PC-9 (cell line): ENCODE measurements at regions not wholly inside any gene's neighbourhood (a gene's known extent, or its start where the extent isn't known, plus 50 kb on each side); places are given as distances from the start of the nearest gene placed in this dataset.
"Not testable (repeated sequence)": the region's sequence is repeated elsewhere in the genome, so short reads cannot be mapped to it uniquely, and the experiment has no call there.

Experiments
- BruUV-seq: library from RNA; stranded (reverse); fragments of 400-500 nt; replicated peaks from 2 replicates; lab custom pipeline; 2021; lab: Mats Ljungman, UMichigan
- CTCF ChIA-PET: fragments of 300-600 bp; sonication (Branson Sonifier 250); formaldehyde crosslinking; loops from one replicate; lab custom pipeline; 2022; ENCODE audit warnings: antibody characterized with exemption; lab: Charles Lee
- POLR2A ChIA-PET: fragments of 300-600 bp; sonication (Branson Sonifier 250); formaldehyde crosslinking; loops from one replicate; lab custom pipeline; 2022; ENCODE audit warnings: antibody characterized with exemption; ENCODE audit not compliant: unreplicated experiment; lab: Charles Lee
- DNase-seq, 2 experiments: peaks; one replicate each; pipeline versions ENCODE4 v3.0.0 to v3.0.0-alpha.2; 2015 to 2022; ENCODE audit warnings: mixed read lengths in 1 of 2
- H2AFZ ChIP-seq: fragments of 200-600 bp; sonication (generic); 2 replicates; pipeline ENCODE4 v1.8.1; 2017; ENCODE audit warnings: antibody characterized with exemption
- H3F3A ChIP-seq: fragments of 200-600 bp; sonication (generic); 2 replicates; pipeline ENCODE4 v1.8.1; 2017; ENCODE audit warnings: antibody characterized with exemption, mild to moderate bottlenecking, low read depth; ENCODE audit not compliant: insufficient read depth
- H3K27ac ChIP-seq: fragments of 200-600 bp; sonication (generic); 2 replicates; pipeline ENCODE4 v1.6.1; 2016; ENCODE audit warnings: mixed run types
- H3K27me3 ChIP-seq: fragments of 200-600 bp; sonication (generic); 2 replicates; pipeline ENCODE4 v1.6.1; 2016; ENCODE audit warnings: low read depth, mixed run types; ENCODE audit not compliant: insufficient read depth
- H3K36me3 ChIP-seq: fragments of 200-600 bp; sonication (generic); 2 replicates; pipeline ENCODE4 v1.6.1; 2016; ENCODE audit warnings: low read depth, mixed run types
- H3K4me1 ChIP-seq: fragments of 200-600 bp; sonication (generic); replicated peaks from 2 replicates; pipeline ENCODE4 v1.6.1; 2016; ENCODE audit warnings: mixed run types; ENCODE audit not compliant: insufficient read depth
- H3K4me2 ChIP-seq: fragments of 200-600 bp; sonication (generic); 2 replicates; pipeline ENCODE4 v1.6.1; 2017; ENCODE audit warnings: mixed run types
- H3K4me3 ChIP-seq: fragments of 200-600 bp; sonication (generic); 2 replicates; pipeline ENCODE4 v1.6.1; 2016; ENCODE audit warnings: mixed run types
- H3K79me2 ChIP-seq: fragments of 200-600 bp; sonication (generic); 2 replicates; pipeline ENCODE4 v1.6.1; 2017; ENCODE audit warnings: low read depth, mixed run types
- H3K9me2 ChIP-seq: fragments of 200-600 bp; sonication (generic); 2 replicates; pipeline ENCODE4 v1.8.1; 2017; ENCODE audit warnings: mild to moderate bottlenecking; ENCODE audit not compliant: insufficient read depth
- H3K9me3 ChIP-seq: fragments of 200-600 bp; sonication (generic); 2 replicates; pipeline ENCODE4 v1.8.1; 2016; ENCODE audit warnings: low read depth; ENCODE audit not compliant: insufficient read depth
- H4K20me1 ChIP-seq: fragments of 200-600 bp; sonication (generic); 2 replicates; pipeline ENCODE4 v1.8.1; 2017; ENCODE audit not compliant: insufficient read depth
- EZH2 ChIP-seq: fragments of 200-600 bp; sonication (generic); IDR thresholded peaks from 2 replicates; pipeline ENCODE4 v1.8.0; 2017; ENCODE audit warnings: antibody characterized with exemption, low read depth
- intact Hi-C: fragments of 100-400 bp; cut with micrococcal nuclease; formaldehyde crosslinking; loops from one replicate; pipeline ENCODE4 v1.10.0; 2022; ENCODE audit not compliant: unreplicated experiment
- TF ChIP-seq, protein P1 (sequence below): fragments of 200-600 bp; sonication (generic); conservative IDR thresholded peaks from 2 replicates; pipeline ENCODE4 v1.6.1; 2017; ENCODE audit warnings: mixed run types, antibody characterized with exemption, mild to moderate bottlenecking, moderate library complexity

DNA sequence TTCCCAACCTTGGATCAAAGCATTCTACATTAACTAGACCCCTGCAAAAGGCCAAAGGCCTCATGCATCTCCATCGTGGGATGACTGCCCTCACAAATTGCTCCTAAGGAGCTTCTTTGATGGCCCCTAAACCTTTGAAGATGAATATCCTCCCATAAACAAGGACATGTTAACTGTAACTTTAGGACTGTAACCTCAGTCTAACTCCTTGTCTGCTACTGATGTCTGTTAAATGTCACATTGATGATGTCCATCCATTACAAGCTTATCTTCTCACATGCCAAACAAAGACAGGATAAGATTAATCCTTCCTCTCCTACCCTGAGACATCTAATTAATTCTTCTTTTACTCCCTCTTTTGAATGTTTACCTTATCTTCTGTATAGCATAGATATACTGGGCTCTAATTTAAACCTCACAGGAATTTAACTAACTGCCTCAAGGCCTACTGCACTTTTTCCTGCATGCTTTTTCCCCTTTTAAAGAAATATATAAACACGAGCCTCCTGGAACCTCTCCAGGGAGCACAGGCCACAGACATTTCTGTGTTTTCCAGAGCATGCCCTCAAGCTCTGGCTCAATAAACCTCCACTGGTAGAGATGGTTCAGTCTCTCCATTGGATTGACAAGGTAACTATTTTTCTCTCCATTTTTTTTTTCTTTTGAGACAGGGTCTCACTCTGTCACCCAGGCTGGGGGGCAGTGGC, 90.6 kb upstream of the SLC25A48 start:
- peaks cover 46% of the 10 kb centered on the region for H3K27me3 ChIP-seq
- POLR2A ChIA-PET: no interaction called here
- no peaks in the 10 kb centered on the region; the same call in 1 of the 2 replicates for H3K9me3 ChIP-seq
- no peak overlapping the region for H3K4me2 ChIP-seq
- no peaks in the 10 kb centered on the region for H3K4me1 ChIP-seq
- TF ChIP-seq, protein P1, sequence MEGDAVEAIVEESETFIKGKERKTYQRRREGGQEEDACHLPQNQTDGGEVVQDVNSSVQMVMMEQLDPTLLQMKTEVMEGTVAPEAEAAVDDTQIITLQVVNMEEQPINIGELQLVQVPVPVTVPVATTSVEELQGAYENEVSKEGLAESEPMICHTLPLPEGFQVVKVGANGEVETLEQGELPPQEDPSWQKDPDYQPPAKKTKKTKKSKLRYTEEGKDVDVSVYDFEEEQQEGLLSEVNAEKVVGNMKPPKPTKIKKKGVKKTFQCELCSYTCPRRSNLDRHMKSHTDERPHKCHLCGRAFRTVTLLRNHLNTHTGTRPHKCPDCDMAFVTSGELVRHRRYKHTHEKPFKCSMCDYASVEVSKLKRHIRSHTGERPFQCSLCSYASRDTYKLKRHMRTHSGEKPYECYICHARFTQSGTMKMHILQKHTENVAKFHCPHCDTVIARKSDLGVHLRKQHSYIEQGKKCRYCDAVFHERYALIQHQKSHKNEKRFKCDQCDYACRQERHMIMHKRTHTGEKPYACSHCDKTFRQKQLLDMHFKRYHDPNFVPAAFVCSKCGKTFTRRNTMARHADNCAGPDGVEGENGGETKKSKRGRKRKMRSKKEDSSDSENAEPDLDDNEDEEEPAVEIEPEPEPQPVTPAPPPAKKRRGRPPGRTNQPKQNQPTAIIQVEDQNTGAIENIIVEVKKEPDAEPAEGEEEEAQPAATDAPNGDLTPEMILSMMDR: no peak
- TF ChIP-seq EZH2: no peak
- H3K36me3 ChIP-seq: no peaks in the 10 kb centered on the region
- CTCF ChIA-PET: no interaction called here
- no peak overlapping the region for H3K4me3 ChIP-seq
- no peak overlapping the region for H3K27ac ChIP-seq
- H4K20me1 ChIP-seq: no peaks in the 10 kb centered on the region
- DNase-seq: no peak
- BruUV-seq: no TSS peak
- intact Hi-C loops: no loop called here
- H3K9me2 ChIP-seq: no peaks in the 10 kb centered on the region
- H3K79me2 ChIP-seq: no peaks in the 10 kb centered on the region
- H3F3A ChIP-seq: no peaks in the 10 kb centered on the region
- no peak overlapping the region for H2AFZ ChIP-seq

DNA sequence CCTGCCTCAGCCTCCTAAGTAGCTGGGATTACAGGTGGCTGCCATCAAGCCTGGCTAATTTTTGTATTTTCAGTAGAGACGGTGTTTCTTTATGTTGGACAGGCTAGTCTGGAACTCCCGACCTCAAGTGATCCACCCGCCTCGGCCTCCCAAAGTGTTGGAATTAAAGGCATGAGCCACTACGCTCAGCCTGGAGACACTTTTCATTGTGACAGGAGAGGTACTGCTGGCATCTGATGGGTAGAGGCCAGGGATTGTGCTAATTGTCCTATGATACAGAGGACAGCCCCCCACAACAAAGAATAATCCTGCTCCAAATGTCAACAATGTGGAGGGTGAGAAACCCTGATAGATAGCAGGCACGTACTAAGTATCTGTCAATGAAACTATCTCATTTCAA, 91.3 kb upstream of the SLC25A48 start:
- Histone ChIP-seq H3K4me2 (no peak overlapping the region), H3K27me3 (peaks cover 53% of the 10 kb centered on the region), H3F3A (no peaks in the 10 kb centered on the region), H3K79me2 (no peaks in the 10 kb centered on the region), H3K36me3 (no peaks in the 10 kb centered on the region), H3K4me3 (no peak overlapping the region), H4K20me1 (no peaks in the 10 kb centered on the region), H3K9me3 (no peaks in the 10 kb centered on the region; the same call in 1 of the 2 replicates), H3K4me1 (no peaks in the 10 kb centered on the region), H3K27ac (no peak overlapping the region), H2AFZ (no peak overlapping the region), H3K9me2 (no peaks in the 10 kb centered on the region)
- ChIA-PET POLR2A (no interaction called here), CTCF (no interaction called here)
- no TSS peak for BruUV-seq
- intact Hi-C loops: no loop called here
- no peak for DNase-seq
- no peak for TF ChIP-seq EZH2
- TF ChIP-seq, protein P1: no peak

DNA sequence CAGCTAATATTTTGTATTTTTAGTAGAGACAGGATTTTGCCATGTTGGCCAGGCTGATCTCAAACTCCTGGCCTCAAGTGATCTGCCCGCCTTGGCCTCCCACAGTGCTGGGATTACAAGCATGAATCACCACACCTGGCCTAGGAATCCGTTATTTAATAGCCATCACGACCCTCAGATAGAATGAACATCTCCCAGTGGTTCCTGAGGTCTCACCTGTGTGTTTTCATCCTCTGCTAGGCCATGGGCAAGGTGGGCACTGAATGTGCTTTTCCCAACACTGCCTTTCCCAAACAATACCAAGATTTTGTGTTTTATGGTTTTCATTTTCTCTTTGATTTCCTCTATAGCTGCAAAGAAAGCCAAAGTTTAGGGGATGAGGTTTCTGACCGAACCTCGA, 92.2 kb upstream of the SLC25A48 start:
- POLR2A ChIA-PET, H3K4me3 ChIP-seq, BruUV-seq: not testable (repeated sequence)

DNA sequence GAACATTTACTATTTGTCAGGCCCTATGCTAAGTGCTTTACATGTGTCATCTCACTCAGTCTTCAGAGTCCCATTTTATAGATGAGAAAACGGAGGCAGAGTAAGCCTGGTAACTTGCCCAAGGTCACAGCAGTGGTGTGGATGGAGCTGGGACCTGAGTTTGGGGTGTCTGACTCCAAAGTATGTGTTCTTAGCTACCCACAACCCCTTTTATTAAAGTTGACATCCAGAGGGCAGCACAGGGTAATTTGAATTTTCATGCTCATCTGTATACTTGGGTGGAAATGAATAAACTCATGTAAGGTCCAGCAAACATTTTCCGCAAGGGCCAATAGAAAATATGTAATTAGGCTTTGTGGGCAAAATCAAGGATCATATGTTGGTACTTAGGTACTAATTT, 93.4 kb upstream of the SLC25A48 start:
- TF ChIP-seq, protein P1: no peak
- TF ChIP-seq EZH2: no peak
- no peaks in the 10 kb centered on the region for H3K4me1 ChIP-seq
- no peak for DNase-seq
- no peaks in the 10 kb centered on the region for H3K36me3 ChIP-seq
- no peaks in the 10 kb centered on the region for H4K20me1 ChIP-seq
- CTCF ChIA-PET: no interaction called here
- H3K27ac ChIP-seq: no peak overlapping the region
- intact Hi-C loops: no loop called here
- H3K9me2 ChIP-seq: no peaks in the 10 kb centered on the region
- H3K79me2 ChIP-seq: no peaks in the 10 kb centered on the region
- no peak overlapping the region for H3K4me3 ChIP-seq
- H2AFZ ChIP-seq: no peak overlapping the region
- no peaks in the 10 kb centered on the region for H3F3A ChIP-seq
- no TSS peak for BruUV-seq
- H3K9me3 ChIP-seq: no peaks in the 10 kb centered on the region; the same call in 1 of the 2 replicates
- H3K4me2 ChIP-seq: no peak overlapping the region
- peaks cover 66% of the 10 kb centered on the region for H3K27me3 ChIP-seq
- POLR2A ChIA-PET: no interaction called here

More for the DNA sequence above, 92.2 kb upstream of the SLC25A48 start:
- H4K20me1 ChIP-seq, H2AFZ ChIP-seq, DNase-seq, H3K79me2 ChIP-seq, H3K27ac ChIP-seq, H3K4me2 ChIP-seq, intact Hi-C loops, H3F3A ChIP-seq, H3K36me3 ChIP-seq, CTCF ChIA-PET, H3K4me1 ChIP-seq, H3K9me2 ChIP-seq, H3K9me3 ChIP-seq: not testable (repeated sequence)
- peaks cover 62% of the 10 kb centered on the region for H3K27me3 ChIP-seq
